Activated CD4-positive, alpha-beta T cell treated with anti-CD3 and anti-CD28 coated beads, Interleukin-2, amount 50 U/mL, for 1 hour (primary cell): ENCODE measurements at regions not wholly inside any gene's neighbourhood (a gene's known extent, or its start where the extent isn't known, plus 50 kb on each side); places are given as distances from the start of the nearest gene placed in this dataset.

Source experiments
- DNase-seq: peaks from one replicate; pipeline ENCODE4 v3.0.0-alpha.2; 2020

GRCh38 chr2:122132147-122132691 is 376.8 kb downstream of the TSN start:
- DNase-seq: no peak

DNA sequence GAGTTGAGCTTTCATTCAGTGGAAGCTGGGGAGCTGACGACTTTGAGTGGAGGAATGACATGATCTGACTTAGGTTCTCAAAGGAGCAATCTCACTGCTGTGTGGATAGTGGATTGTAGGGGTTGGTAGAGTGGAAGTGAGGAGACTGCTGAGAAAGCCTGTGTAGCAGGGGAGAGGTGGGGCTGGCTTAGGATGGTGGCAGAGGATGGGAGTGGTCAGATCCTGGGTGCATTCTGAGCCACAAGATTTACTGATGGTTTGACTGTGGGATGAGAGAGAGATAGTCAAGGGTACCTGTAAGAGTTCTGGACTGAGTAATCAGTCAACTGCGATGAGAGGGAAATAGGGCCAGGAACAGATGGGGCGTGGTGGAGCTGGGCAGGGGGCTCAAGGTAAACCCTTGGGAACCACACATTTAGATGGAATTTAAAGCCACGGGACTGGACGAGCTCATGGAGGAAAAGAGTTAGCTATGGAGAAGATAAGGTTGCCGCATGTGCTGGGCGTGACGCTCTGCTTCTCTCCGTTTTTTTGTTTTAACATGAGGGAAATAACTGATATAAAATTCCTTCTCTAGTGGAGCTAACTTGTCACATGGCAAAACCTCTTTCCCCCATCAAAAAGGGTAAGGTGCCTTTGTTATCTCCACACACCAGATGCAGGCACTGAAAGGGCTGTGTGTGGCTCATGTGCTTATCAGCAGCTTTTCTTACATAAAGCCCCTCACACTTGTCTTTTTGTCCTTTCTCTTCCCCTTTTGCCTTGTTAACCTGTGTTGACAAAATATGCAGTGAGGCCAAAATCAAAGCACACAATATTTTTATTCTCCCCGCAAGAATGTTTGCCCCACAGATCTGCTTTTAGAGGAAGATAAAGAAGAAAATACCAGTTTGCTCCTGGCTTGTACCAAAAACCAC is 379.8 kb downstream of the TSN start:
- DNase-seq: no peak

DNA sequence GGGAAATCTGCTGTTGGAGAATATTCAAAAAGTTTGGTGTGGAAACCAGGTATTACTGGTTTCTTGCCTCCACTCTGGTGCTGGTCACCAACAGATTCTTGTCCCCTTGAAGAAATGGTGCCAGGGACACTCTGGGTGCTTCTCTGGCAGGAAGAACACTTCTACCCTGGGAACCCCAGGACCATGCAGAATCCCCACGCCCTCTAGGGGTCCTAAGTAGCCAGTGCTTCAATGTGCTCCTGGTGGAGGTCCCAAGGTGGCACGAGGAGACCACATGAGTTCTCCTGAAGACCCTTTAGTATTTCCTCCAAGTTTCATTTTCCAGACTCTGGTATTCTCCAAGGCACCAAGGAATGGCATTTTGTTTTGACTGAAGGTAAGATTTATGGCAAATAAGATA is 380.6 kb downstream of the TSN start:
- DNase-seq: no peak

DNA sequence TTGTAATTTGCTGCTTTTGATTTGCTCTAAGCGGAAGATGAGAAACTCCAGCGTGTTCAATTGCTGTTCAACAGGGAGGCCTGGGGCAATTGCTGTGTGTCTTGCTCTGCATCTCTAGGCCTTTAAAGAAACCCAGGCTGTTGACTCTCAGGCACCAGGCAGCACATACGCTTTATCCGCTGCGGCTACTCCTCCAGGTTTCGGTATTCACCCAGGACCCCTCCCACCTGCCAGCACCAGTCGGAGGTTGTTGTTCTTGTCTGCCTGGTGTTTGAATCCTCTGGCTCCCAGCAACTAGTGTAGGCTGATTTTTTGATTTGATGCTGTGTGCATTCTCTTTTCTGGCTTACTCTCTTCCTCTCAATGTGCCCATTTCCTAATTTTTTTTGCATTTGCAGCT is 383.1 kb downstream of the TSN start:
- DNase-seq: no peak

DNA sequence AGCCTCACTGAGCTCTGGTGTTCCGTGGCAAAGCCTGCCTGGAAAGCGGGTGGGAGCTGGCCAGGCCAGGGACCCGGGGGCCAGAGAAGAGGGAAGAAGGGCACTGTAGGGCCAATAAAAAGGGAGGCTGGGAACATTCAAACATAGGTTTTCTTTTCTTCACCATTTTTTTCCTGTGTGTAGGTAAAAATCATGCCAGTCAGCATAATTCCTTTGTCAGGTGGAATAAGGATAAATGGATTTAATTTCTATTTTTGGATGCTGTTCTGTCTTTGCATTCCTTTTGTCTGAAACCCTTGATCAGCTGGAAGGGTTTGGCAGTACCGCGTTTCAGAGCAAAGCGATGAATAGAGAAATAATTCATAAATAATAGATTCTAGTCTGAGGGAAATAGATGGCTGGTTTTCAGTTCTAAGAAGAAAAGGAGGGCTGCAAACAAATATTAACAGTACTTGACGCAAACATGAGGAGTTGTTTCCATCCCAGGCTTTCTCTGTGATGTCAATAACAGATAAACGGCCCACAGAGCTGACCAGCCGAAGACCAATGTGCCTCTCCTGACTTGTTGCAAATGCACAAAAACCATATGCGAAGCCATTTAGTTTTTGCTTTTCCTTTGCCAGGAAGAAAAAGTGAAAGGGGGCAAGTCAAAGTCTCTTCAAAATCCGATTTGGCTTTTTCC is 384.4 kb downstream of the TSN start:
- DNase-seq: no peak

GRCh38 chr2:122144884-122145283 is 389.4 kb downstream of the TSN start:
- DNase-seq: no peak

DNA sequence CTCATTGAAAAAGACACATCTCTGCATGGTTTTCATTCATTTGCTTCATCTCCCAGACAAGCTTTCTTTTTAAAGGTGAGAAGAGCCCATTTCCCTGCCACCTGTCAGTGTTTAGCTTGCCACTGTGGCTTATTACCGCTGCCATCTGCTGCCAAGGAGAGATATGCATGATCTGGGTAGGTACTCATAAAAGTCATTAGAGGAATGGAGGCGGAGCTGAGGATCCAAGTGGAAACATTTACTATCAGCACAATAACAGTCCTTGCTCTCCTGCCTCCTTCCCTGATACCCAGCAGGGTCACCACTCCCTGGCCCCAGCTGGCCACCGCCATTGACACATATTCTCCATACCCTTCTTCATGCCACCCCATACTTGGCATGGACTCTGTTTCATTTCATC is 390.4 kb downstream of the TSN start:
- no peak for DNase-seq

- DNase-seq: no peak
These were observed 392.8 kb downstream of the TSN start for GRCh38 chr2:122148128-122148767.

GRCh38 chr2:122150524-122151280 is 395.3 kb downstream of the TSN start:
- no peak for DNase-seq

- no peak for DNase-seq
These were observed 397.1 kb downstream of the TSN start for GRCh38 chr2:122152571-122152970.

GRCh38 chr2:122156176-122156890 is 400.9 kb downstream of the TSN start:
- no peak for DNase-seq

GRCh38 chr2:122157158-122157557 is 401.7 kb downstream of the TSN start:
- no peak for DNase-seq

- DNase-seq: no peak
These were observed 408.2 kb downstream of the TSN start for GRCh38 chr2:122163617-122164016.

DNA sequence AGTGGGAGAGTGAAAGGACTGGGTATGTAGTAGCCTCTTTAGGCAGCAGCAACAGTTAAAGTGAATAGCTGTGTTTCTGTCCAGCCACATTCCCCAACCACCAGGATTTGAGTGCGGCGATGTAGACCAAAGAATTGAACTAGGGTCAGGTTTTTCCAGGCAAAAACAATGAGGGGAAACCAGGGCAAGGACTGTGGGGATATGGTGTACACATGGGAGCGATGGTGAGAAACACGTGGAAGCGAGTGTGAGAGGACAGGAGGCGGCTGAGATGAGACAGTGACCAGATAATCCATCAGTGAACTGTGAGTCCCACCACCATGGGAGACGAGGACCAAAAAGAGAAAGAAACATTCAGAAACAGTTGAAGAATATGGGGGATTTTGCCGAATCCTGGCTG is 409.5 kb downstream of the TSN start:
- no peak for DNase-seq

- DNase-seq: no peak
These were observed 411.4 kb downstream of the TSN start for GRCh38 chr2:122166820-122167219.

DNA sequence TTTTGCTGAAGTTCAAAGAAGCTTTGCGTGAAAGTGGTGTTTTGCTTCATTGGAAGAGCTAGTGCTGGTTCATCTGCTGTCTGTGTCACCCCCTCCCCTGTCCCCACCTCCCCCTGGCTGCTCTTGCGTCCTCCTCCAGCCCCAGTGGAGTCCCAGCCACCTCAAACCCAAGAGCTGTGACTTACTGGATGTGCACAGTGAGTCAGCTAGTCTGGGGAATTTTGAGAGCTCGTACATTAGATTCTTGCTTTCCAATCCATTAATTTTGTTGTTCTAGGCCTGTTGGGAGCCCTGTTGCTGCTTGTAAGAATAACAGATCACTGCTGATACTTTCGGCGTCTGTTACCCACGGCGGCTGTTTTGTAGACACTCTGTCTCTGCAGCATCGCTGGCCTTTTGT is 412.1 kb downstream of the TSN start:
- no peak for DNase-seq

GRCh38 chr2:122168799-122169198 is 413.3 kb downstream of the TSN start:
- DNase-seq: no peak

DNA sequence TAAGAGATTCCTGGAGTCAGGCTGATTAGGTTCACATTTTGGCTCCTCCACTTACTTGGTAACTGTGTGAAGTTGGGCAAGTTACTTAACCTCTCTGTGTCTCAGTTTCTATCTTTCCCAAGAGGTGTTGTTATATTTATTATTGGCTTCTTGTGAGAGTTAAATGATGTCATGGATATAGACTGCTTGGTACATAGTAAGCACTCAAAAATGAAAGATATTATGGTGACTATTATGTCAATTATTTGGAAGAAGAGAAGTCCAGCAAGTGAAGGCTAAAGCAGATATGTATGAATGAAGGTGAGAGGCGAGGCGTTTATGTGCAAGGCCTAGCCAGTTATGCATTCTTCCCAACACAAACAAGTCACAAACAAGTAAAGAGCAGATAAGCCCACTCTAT is 417.4 kb downstream of the TSN start:
- DNase-seq: no peak

- no peak for DNase-seq
These were observed 418.6 kb downstream of the TSN start for GRCh38 chr2:122174061-122174460.

DNA sequence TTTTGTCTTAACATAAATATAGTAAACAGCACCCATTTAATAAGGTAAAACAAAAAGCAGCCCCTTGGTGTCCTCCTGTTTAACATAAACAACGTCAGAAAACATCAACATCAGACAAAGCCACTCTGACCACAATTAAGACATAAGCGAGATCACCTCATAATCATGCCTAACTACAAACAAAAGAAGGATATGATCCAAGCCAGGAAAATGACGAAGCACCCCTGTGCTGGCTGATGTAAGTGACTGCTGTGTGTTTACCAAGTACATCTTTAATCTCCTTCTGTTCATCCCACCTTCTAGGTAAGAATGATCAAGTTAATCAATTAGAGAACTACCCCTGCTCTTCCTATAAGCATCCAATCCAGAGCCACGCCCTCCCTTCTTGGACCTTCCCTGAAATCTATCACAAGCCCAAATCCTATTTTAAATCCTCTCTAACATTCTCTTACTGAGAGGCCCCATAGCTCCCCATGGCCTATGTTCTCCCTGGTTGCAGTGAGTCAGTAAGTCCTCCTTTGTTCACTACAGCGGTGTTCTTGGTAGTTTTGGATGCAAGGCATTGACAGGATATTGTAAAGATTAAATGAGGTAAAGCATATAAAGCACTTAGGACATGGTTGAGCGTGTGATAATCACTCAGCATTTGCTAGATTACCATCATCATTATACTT is 424.2 kb downstream of the TSN start:
- no peak for DNase-seq

DNA sequence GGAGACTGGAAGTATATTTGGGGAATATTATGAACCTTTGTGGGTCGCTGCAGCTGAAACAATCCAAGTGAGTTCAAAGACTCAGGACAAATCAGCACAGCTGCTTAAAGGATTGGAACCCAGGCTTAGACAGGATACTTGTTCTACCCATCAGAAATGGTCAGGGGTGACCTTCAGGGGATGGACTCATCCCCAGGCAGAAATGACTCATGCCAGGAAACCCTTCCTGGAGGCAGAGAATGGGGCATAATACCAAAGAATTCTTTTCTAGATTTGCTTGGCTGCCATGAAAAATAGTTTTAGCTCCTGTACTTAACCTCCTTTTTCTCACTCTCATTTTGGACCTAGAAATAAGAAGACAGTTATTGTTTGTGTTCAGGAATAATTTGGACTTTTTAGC is 425.5 kb downstream of the TSN start:
- no peak for DNase-seq
